ENCODE measurements at regions not wholly inside any gene's neighbourhood (a gene's known extent, or its start where the extent isn't known, plus 50 kb on each side); places are given as distances from the start of the nearest gene placed in this dataset.

DNA sequence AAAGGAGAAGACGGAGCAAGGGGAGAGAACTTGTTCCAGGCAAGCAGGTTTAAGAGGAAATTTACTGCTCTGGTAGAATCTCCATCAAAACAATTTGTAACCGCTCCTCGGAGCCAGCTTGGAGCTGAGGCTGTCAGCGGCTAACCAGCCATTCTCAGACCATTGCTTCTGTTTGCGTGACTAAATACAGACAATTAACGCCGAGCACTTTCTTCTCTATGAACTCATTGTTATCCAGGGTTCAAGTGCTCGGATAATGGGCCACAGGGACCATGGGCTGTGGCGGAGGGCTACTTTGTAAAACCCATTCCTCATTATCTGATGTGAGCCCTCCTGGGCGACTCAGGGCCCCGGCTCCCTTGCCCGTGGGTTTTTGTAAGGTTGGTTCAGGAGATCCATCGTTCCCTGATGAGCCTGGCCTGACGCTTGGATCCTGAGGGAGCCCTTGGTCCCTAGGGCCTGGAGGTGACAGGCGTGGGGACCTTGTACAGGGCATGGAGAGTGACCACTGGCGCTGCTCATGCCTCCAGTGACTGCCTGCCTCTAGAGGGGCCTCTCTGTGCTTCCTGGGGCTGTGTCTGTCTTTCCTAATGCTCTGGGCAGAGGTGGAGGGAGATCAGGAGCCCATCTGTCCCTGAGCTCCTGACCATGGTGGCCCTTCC, 61.5 kb upstream of the ZNF536 start:
- no peak for DNase-seq (ENCODE audit: insufficient read length, low spot score, missing footprints)
- no peak overlapping the region for H3K27ac ChIP-seq (ENCODE audit: low read depth, low read length)
- no peaks in the 10 kb centered on the region for H3K27me3 ChIP-seq (ENCODE audit: insufficient read depth, low read length)
- no peak overlapping the region for H3K4me3 ChIP-seq (ENCODE audit: insufficient read depth, low read length)
- no peaks in the 10 kb centered on the region for H3K36me3 ChIP-seq (ENCODE audit: insufficient read depth, low read length)
- no peak overlapping the region for H3K4me2 ChIP-seq (ENCODE audit: insufficient read depth, low read length)
- no peaks in the 10 kb centered on the region for H3K9me3 ChIP-seq (ENCODE audit: low read depth, low read length)
- no peak overlapping the region for H2AFZ ChIP-seq (ENCODE audit: low read length)
- TF ChIP-seq, protein P1, sequence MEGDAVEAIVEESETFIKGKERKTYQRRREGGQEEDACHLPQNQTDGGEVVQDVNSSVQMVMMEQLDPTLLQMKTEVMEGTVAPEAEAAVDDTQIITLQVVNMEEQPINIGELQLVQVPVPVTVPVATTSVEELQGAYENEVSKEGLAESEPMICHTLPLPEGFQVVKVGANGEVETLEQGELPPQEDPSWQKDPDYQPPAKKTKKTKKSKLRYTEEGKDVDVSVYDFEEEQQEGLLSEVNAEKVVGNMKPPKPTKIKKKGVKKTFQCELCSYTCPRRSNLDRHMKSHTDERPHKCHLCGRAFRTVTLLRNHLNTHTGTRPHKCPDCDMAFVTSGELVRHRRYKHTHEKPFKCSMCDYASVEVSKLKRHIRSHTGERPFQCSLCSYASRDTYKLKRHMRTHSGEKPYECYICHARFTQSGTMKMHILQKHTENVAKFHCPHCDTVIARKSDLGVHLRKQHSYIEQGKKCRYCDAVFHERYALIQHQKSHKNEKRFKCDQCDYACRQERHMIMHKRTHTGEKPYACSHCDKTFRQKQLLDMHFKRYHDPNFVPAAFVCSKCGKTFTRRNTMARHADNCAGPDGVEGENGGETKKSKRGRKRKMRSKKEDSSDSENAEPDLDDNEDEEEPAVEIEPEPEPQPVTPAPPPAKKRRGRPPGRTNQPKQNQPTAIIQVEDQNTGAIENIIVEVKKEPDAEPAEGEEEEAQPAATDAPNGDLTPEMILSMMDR (IDR thresholded peaks at IDR 0.05; ENCODE audit: extremely low read depth, low read depth, low read length), result no peak
- H4K20me1 ChIP-seq (ENCODE audit: insufficient read depth, low read length), result no peaks in the 10 kb centered on the region
- H3K79me2 ChIP-seq (ENCODE audit: insufficient read depth, low read length), result no peaks in the 10 kb centered on the region
- H3K4me1 ChIP-seq (ENCODE audit: insufficient read depth, low read length), result no peaks in the 10 kb centered on the region

DNA sequence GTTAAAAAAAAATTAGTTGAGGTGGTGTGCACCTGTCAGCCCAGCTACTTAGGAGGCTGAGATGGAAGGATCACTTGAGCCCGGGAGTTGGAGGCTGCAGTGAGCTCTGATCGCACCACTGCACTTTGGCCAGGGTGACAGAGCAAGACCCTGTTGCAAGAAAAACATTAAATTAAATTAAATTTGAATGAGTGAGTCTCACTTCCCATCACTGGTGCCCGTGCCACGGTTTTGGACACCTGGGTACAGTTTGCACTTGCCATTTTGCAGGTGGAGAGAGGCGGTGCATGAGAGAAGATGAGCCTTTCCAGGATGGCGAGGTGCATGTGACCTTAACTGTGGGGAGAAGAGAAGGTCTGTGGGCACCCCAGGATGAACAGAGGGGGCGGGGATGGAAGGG, 60.3 kb upstream of the ZNF536 start:
- H2AFZ ChIP-seq (ENCODE audit: low read length), result no peak overlapping the region
- no peak for DNase-seq (ENCODE audit: insufficient read length, low spot score, missing footprints)
- H3K4me1 ChIP-seq (ENCODE audit: insufficient read depth, low read length), result no peaks in the 10 kb centered on the region
- no peaks in the 10 kb centered on the region for H3K27me3 ChIP-seq (ENCODE audit: insufficient read depth, low read length)
- no peaks in the 10 kb centered on the region for H3K79me2 ChIP-seq (ENCODE audit: insufficient read depth, low read length)
- no peaks in the 10 kb centered on the region for H3K36me3 ChIP-seq (ENCODE audit: insufficient read depth, low read length)
- H3K9me3 ChIP-seq (ENCODE audit: low read depth, low read length), result no peaks in the 10 kb centered on the region
- no peak overlapping the region for H3K27ac ChIP-seq (ENCODE audit: low read depth, low read length)
- TF ChIP-seq, protein P1 (IDR thresholded peaks at IDR 0.05; ENCODE audit: extremely low read depth, low read depth, low read length), result no peak
- no peaks in the 10 kb centered on the region for H4K20me1 ChIP-seq (ENCODE audit: insufficient read depth, low read length)
- H3K4me3 ChIP-seq (ENCODE audit: insufficient read depth, low read length), result no peak overlapping the region
- H3K4me2 ChIP-seq (ENCODE audit: insufficient read depth, low read length), result no peak overlapping the region

DNA sequence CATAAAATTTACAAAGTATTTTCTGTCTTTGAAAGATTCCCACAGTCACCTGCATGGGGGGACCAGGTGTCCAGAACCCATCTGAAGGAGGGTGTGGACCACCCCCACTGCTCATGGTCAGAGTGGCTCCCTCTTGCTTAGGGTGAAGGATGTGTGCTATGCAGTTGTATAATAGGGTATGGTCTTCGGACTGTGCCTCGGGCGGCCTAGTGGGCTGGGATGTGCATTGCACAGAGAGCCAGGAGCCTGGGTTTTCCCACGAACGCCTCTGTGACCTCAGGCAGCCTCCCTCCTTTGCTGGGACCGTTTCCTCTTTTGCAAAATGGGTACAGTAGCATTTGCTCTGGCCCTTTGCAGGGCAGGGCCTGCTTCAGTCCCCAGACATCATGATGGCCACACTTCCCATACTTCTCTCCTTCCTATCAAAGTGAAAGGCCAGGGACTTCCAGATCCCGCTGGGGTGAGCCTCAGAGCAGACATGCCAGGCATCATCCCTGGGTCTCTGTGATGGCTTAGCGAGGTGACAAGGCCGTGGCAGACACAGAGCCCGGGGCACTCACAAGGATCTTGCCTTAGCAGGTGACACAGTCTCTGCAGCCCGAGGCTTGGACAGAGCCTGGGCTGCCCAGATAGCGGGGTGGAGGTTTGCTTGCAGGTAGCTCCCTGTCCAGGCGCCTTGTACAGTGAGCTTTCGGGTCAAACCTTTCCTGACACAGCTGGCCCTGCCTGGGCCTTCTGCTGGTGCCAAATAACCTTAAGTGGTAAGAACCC, 59.4 kb upstream of the ZNF536 start:
- H3K27me3 ChIP-seq (ENCODE audit: insufficient read depth, low read length), result no peaks in the 10 kb centered on the region
- H3K4me1 ChIP-seq (ENCODE audit: insufficient read depth, low read length), result no peaks in the 10 kb centered on the region
- H4K20me1 ChIP-seq (ENCODE audit: insufficient read depth, low read length), result no peaks in the 10 kb centered on the region
- H3K27ac ChIP-seq (ENCODE audit: low read depth, low read length), result no peak overlapping the region
- no peaks in the 10 kb centered on the region for H3K36me3 ChIP-seq (ENCODE audit: insufficient read depth, low read length)
- H3K9me3 ChIP-seq (ENCODE audit: low read depth, low read length), result no peaks in the 10 kb centered on the region
- no peak overlapping the region for H3K4me3 ChIP-seq (ENCODE audit: insufficient read depth, low read length)
- no peak for DNase-seq (ENCODE audit: insufficient read length, low spot score, missing footprints)
- TF ChIP-seq, protein P1 (IDR thresholded peaks at IDR 0.05; ENCODE audit: extremely low read depth, low read depth, low read length), result no peak
- H2AFZ ChIP-seq (ENCODE audit: low read length), result no peak overlapping the region
- H3K79me2 ChIP-seq (ENCODE audit: insufficient read depth, low read length), result no peaks in the 10 kb centered on the region
- no peak overlapping the region for H3K4me2 ChIP-seq (ENCODE audit: insufficient read depth, low read length)

- H3K27ac ChIP-seq (ENCODE audit: low read depth, low read length), result no peak overlapping the region
- H2AFZ ChIP-seq (ENCODE audit: low read length), result no peak overlapping the region
- DNase-seq (ENCODE audit: insufficient read length, low spot score, missing footprints), result no peak
These were observed 58.8 kb upstream of the ZNF536 start for GRCh38 chr19:30313353-30313750.

More at GRCh38 chr19:30313353-30313750, 58.8 kb upstream of the ZNF536 start:
- no peaks in the 10 kb centered on the region for H3K36me3 ChIP-seq (ENCODE audit: insufficient read depth, low read length)
- H3K79me2 ChIP-seq (ENCODE audit: insufficient read depth, low read length), result no peaks in the 10 kb centered on the region
- no peak overlapping the region for H3K4me3 ChIP-seq (ENCODE audit: insufficient read depth, low read length)
- H3K27me3 ChIP-seq (ENCODE audit: insufficient read depth, low read length), result no peaks in the 10 kb centered on the region
- H4K20me1 ChIP-seq (ENCODE audit: insufficient read depth, low read length), result no peaks in the 10 kb centered on the region
- H3K9me3 ChIP-seq (ENCODE audit: low read depth, low read length), result no peaks in the 10 kb centered on the region
- H3K4me2 ChIP-seq (ENCODE audit: insufficient read depth, low read length), result no peak overlapping the region
- TF ChIP-seq, protein P1 (IDR thresholded peaks at IDR 0.05; ENCODE audit: extremely low read depth, low read depth, low read length), result no peak
- H3K4me1 ChIP-seq (ENCODE audit: insufficient read depth, low read length), result no peaks in the 10 kb centered on the region
